ENCODE measurements at regions not wholly inside any gene's neighbourhood (a gene's known extent, or its start where the extent isn't known, plus 50 kb on each side); places are given as distances from the start of the nearest gene placed in this dataset.

DNA sequence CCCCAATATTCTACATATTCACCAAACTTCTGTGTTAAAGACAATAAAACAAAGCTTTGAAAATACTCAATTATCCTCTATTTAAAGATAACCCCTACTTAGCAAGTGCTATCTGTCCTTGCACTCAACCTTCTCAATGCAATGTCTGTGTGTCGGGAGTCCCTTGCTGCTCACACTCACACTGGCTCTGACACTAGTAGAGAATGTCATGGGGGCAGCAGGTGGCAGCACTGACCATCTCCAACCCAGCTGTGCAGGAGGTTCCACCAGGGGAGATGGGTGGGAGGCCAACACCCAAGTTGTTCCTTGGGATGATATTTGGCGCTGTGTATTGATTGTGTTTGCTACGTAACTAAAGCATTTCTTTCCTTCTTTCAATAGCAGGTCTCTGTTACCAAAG, 59.4 kb upstream of the SIMC1 start:
- 50 to 100% (median 86%) methylated on average over 1 to 3 of the region's 3 CpGs; no CpG with 5 or more reads in 4 of the 10 experiments for WGBS, 10 experiments
- no peak overlapping the region for H3K4me3 ChIP-seq
- peak in 1 of 8 experiments; percentile 26 for ATAC-seq (replicated peaks in 6 of 8)
- no peak overlapping the region for H3K27ac ChIP-seq
- peaks cover 0 to 5% of the 10 kb centered on the region in 2 donors for H3K4me1 ChIP-seq (replicated peaks in 1 of 2)
- in situ Hi-C loops (cut with MboI; ENCODE audit: low pct_unique_long_range_greater_than_20kb in 2 of 9, low sequenced_read_pairs in 9 of 9, unreplicated experiment in 9 of 9) = no loop called here

DNA sequence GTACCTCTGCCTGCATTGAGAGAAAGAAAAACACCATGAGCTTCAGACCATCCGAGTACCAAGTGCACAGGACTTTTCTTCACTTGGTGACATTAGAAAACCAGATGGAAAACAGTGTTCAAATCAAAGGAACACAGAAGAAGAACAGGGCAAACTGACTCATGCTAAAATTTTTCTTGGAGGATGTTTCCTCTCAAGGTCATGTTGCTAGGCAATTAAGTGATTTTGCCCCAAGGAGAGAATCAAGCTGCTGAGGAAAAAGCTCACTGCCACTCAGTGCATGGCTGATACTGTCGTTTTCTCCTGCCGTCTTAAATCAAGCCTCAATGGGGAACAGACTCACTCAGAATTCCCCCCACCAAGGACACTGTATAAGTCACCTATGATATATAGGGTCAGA, 57.9 kb upstream of the SIMC1 start:
- peak in 1 of 8 experiments; percentile 36 for ATAC-seq (replicated peaks in 6 of 8)
- in situ Hi-C loops (cut with MboI; ENCODE audit: low pct_unique_long_range_greater_than_20kb in 2 of 9, low sequenced_read_pairs in 9 of 9, unreplicated experiment in 9 of 9) = no loop called here
- H3K4me1 ChIP-seq (replicated peaks in 1 of 2) = peaks cover 0 to 5% of the 10 kb centered on the region in 2 donors
- H3K27ac ChIP-seq = no peak overlapping the region
- no peak overlapping the region for H3K4me3 ChIP-seq
- 20 to 80% (median 40%) methylated on average over 1 to 3 of the region's 3 CpGs; no CpG with 5 or more reads in 3 of the 10 experiments for WGBS, 10 experiments

DNA sequence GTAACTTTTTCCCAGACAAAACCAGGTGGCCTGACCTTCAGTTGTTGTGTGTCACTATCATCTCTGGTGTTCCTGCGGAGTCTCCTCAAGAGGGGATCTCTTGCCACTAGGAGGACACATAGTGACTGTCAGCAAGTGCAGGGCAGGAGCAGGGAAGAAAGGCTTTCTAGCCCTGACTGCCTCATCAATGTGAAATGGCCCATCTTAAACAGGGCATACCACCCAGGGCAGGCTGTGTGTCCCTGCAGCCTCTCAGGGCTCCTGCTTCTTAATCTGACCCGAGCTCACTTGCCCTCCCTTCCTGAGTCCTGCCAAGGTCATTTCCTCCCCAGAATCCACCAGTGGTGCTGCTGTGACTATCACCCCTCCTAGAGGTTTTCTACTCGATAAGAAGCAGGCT, 57.4 kb upstream of the SIMC1 start:
- H3K4me3 ChIP-seq = no peak overlapping the region
- H3K4me1 ChIP-seq (replicated peaks in 1 of 2) = peaks cover 0 to 5% of the 10 kb centered on the region in 2 donors
- in situ Hi-C loops (cut with MboI; ENCODE audit: low pct_unique_long_range_greater_than_20kb in 2 of 9, low sequenced_read_pairs in 9 of 9, unreplicated experiment in 9 of 9) = no loop called here
- no peak for ATAC-seq (replicated peaks in 6 of 8)
- 0 to 60% (median 40%) methylated on average over 1 to 2 of the region's 3 CpGs; no CpG with 5 or more reads in 4 of the 10 experiments for WGBS, 10 experiments
- no peak overlapping the region for H3K27ac ChIP-seq

GRCh38 chr5:176181271-176181855, 56.9 kb upstream of the SIMC1 start:
- H3K4me1 ChIP-seq (replicated peaks in 1 of 2) = peaks cover 0 to 5% of the 10 kb centered on the region in 2 donors
- no peak overlapping the region for H3K4me3 ChIP-seq
- in situ Hi-C loops (cut with MboI; ENCODE audit: low pct_unique_long_range_greater_than_20kb in 2 of 9, low sequenced_read_pairs in 9 of 9, unreplicated experiment in 9 of 9) = no loop called here
- 33 to 100% (median 76%) methylated on average over 1 to 7 of the region's 7 CpGs; no CpG with 5 or more reads in 1 of the 10 experiments for WGBS, 10 experiments
- no peak for ATAC-seq (replicated peaks in 6 of 8)
- H3K27ac ChIP-seq = no peak overlapping the region

DNA sequence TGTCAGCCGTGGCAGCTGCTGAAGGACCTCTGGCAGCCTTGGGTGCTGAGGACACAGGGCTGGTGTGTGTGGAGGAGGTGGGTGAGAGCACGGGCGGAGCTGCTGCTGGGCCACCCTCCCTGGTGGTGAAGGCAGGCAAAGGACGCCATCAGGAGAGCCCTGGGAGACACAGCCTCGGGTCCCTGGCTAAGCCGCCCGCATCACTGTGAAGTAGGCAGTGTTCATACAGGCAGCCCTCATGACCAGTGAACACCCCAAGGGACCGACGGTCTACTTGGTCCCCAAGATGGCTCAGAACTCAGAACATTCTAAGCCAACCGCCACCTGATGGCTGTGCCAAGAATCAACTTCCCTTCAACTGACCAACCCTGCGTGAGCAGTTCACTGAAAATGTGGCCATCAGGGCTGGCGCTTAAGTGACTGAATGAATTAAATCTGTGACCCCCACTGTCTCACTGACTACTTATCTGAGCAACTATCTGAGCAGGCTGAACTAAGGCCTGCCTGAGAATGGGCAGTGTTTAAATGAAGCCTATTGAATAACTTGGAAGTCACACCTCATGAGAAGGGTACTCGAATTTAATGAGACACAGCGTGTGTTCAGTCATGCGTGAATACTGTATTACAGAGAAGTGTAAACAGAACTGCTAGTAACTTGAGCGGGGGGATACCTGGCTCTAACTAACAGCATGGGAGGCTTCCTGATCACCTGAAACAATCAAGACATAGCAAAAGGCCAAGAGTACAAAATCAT, 54.7 kb upstream of the SIMC1 start:
- ATAC-seq (replicated peaks in 6 of 8) = peak in 1 of 8 experiments; percentile 4
- Histone ChIP-seq H3K27ac (no peak overlapping the region), H3K4me3 (no peak overlapping the region), H3K4me1 (replicated peaks in 1 of 2) (peaks cover 0 to 5% of the 10 kb centered on the region in 2 donors)
- in situ Hi-C loops (cut with MboI; ENCODE audit: low pct_unique_long_range_greater_than_20kb in 2 of 9, low sequenced_read_pairs in 9 of 9, unreplicated experiment in 9 of 9) = no loop called here
- WGBS, 10 experiments = 24 to 72% (median 58%) methylated on average over 2 to 7 of the region's 16 CpGs; no CpG with 5 or more reads in 2 of the 10 experiments

- in situ Hi-C loops (cut with MboI; ENCODE audit: low pct_unique_long_range_greater_than_20kb in 2 of 9, low sequenced_read_pairs in 9 of 9, unreplicated experiment in 9 of 9) = no loop called here
- no peak overlapping the region for H3K27ac ChIP-seq
Observed at GRCh38 chr5:176184608-176185132, 53.6 kb upstream of the SIMC1 start.

GRCh38 chr5:176185133-176185733, 53.0 kb upstream of the SIMC1 start:
- Histone ChIP-seq H3K27ac (no peak overlapping the region), H3K4me3 (no peak overlapping the region), H3K4me1 (replicated peaks in 1 of 2) (peaks cover 0 to 5% of the 10 kb centered on the region in 2 donors)
- ATAC-seq (replicated peaks in 6 of 8) = peak in 3 of 8 experiments; percentile 78 to 90 (median 87)
- in situ Hi-C loops (cut with MboI; ENCODE audit: low pct_unique_long_range_greater_than_20kb in 2 of 9, low sequenced_read_pairs in 9 of 9, unreplicated experiment in 9 of 9) = no loop called here
- 0 to 100% (median 74%) methylated on average over 1 to 8 of the region's 9 CpGs; no CpG with 5 or more reads in 1 of the 10 experiments for WGBS, 10 experiments

More at GRCh38 chr5:176184608-176185132, 53.6 kb upstream of the SIMC1 start:
- peaks cover 0 to 5% of the 10 kb centered on the region in 2 donors for H3K4me1 ChIP-seq (replicated peaks in 1 of 2)
- ATAC-seq (replicated peaks in 6 of 8) = no peak
- 13 to 100% (median 93%) methylated on average over 2 to 6 of the region's 6 CpGs for WGBS, 10 experiments
- no peak overlapping the region for H3K4me3 ChIP-seq

DNA sequence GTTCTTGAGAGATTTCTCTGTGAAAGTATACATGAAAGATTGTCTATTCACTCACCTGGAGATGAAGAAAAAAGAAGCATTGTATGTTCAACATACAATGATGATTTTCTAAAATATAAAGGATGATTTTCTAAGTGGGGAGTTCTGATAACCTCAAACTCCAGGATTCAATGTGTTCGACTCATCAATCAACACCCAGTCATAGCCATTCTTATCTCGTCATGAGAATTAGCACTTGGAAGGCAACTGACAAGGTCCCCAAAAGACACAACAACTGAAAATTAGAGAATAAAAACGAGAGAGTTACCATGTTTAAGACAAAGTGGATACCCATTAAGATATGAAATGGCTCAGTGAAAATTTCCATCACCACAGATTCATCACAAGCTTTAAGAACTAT, 52.1 kb upstream of the SIMC1 start:
- H3K4me3 ChIP-seq = no peak overlapping the region
- 25 to 93% (median 67%) methylated on average over 1 to 3 of the region's 3 CpGs; no CpG with 5 or more reads in 1 of the 10 experiments for whole genome bisulfite sequencing, 10 experiments
- no peak overlapping the region for H3K27ac ChIP-seq
- ATAC-seq (replicated peaks in 6 of 8) = no peak
- H3K4me1 ChIP-seq (replicated peaks in 1 of 2) = no peaks in the 10 kb centered on the region
- in situ Hi-C loops (cut with MboI; ENCODE audit: low pct_unique_long_range_greater_than_20kb in 2 of 9, low sequenced_read_pairs in 9 of 9, unreplicated experiment in 9 of 9) = no loop called here

- 67 to 100% (median 75%) methylated on average over 3 to 12 of the region's 17 CpGs; no CpG with 5 or more reads in 2 of the 10 experiments for WGBS, 10 experiments
- ATAC-seq (replicated peaks in 6 of 8) = no peak
- Histone ChIP-seq H3K4me3 (no peak overlapping the region), H3K4me1 (replicated peaks in 1 of 2) (no peaks in the 10 kb centered on the region), H3K27ac (no peak overlapping the region)
- in situ Hi-C loops (cut with MboI; ENCODE audit: low pct_unique_long_range_greater_than_20kb in 2 of 9, low sequenced_read_pairs in 9 of 9, unreplicated experiment in 9 of 9) = no loop called here
Observed at GRCh38 chr5:176187276-176188062, 50.8 kb upstream of the SIMC1 start.

GRCh38 chr5:176188085-176188484, 50.1 kb upstream of the SIMC1 start:
- in situ Hi-C loops (cut with MboI; ENCODE audit: low pct_unique_long_range_greater_than_20kb in 2 of 9, low sequenced_read_pairs in 9 of 9, unreplicated experiment in 9 of 9) = no loop called here
- H3K4me1 ChIP-seq (replicated peaks in 1 of 2) = no peaks in the 10 kb centered on the region
- no peak overlapping the region for H3K27ac ChIP-seq
- 33 to 100% (median 83%) methylated on average over 1 to 7 of the region's 7 CpGs; no CpG with 5 or more reads in 3 of the 10 experiments for WGBS, 10 experiments
- H3K4me3 ChIP-seq = no peak overlapping the region
- no peak for ATAC-seq (replicated peaks in 6 of 8)
